HCT116 (cell line): ENCODE measurements at regions not wholly inside any gene's neighbourhood (a gene's known extent, or its start where the extent isn't known, plus 50 kb on each side); places are given as distances from the start of the nearest gene placed in this dataset.

Source experiments
- ATAC-seq: fragments of 200-7000 bp; cut with Tn5 transposase; 2 replicates; pipeline ENCODE4 v1.9.1; 2020; ENCODE audit warnings: mild to moderate bottlenecking, moderate library complexity
- BruUV-seq: library from RNA; stranded (reverse); fragments of 400-500 nt; replicated peaks from 2 replicates; lab custom pipeline; 2021; lab: Mats Ljungman, UMichigan
- CTCF ChIA-PET: fragments of 300-600 bp; sonication (Branson Sonifier 250); formaldehyde crosslinking; loops from one replicate; lab custom pipeline; 2021; ENCODE audit warnings: antibody characterized with exemption; lab: Charles Lee
- POLR2A ChIA-PET: fragments of 300-600, 350-600 bp; sonication (Branson Sonifier 250); formaldehyde crosslinking; loops from one replicate; lab custom pipeline; 2021; ENCODE audit warnings: antibody characterized with exemption; lab: Charles Lee
- RAD21 ChIA-PET, 2 experiments: fragments of 300-600 bp; sonication (Branson Sonifier 250); formaldehyde crosslinking; loops; one replicate each; lab custom pipeline; 2023; ENCODE audit warnings: low total read pairs in 2 of 2; ENCODE audit not compliant: uncharacterized antibody in 2 of 2, unreplicated experiment in 2 of 2, low non-redundant PET in 1 of 2; lab: Charles Lee
- DNase-seq: peaks from one replicate; pipeline ENCODE4 v3.0.0-alpha.2; 2010; ENCODE audit warnings: low read depth, low spot score
- H2AFZ ChIP-seq: fragments of 200-600 bp; shearing (Covaris generic), sonication (generic); 2 replicates; pipeline ENCODE4 v1.6.1; 2017; ENCODE audit warnings: low read depth, mixed run types, mixed read lengths, antibody characterized with exemption, low read length; ENCODE audit not compliant: poor library complexity, severe bottlenecking
- H3K27ac ChIP-seq: 2 replicates; pipeline ENCODE4 v1.5.1; 2012; ENCODE audit warnings: low read depth, low read length
- H3K27me3 ChIP-seq: fragments of 200-600 bp; sonication (generic); 2 replicates; pipeline ENCODE4 v1.6.1; 2016; ENCODE audit warnings: mixed run types, low read length, mixed read lengths; ENCODE audit not compliant: insufficient read depth
- H3K36me3 ChIP-seq, 2 experiments: fragments of 200-500 bp in 1 of 2; fragments of 200-600 bp in 1 of 2; sonication (Bioruptor generic) in 1 of 2; sonication (generic) in 1 of 2; 2 replicates each; pipeline versions ENCODE4 v1.5.1 to v1.6.1; 2014 to 2016; ENCODE audit warnings: low read length in 2 of 2, inconsistent platforms in 1 of 2, mixed read lengths in 1 of 2, mixed run types in 1 of 2; ENCODE audit not compliant: insufficient read depth in 2 of 2, control insufficient read depth in 1 of 2
- H3K4me1 ChIP-seq, 2 experiments: fragments of 200-600 bp in 1 of 2; sonication (generic) in 1 of 2; 2 replicates each; pipeline versions ENCODE4 v1.5.1 to v1.6.1; 2012 to 2017; ENCODE audit warnings: low read length in 2 of 2, inconsistent platforms in 1 of 2, mild to moderate bottlenecking in 1 of 2, mixed read lengths in 1 of 2, mixed run types in 1 of 2, moderate library complexity in 1 of 2; ENCODE audit not compliant: insufficient read depth in 2 of 2, control insufficient read depth in 1 of 2
- H3K4me2 ChIP-seq: fragments of 200-600 bp; sonication (generic); 2 replicates; pipeline ENCODE4 v1.6.1; 2017; ENCODE audit warnings: mixed run types, low read length, mixed read lengths
- H3K4me3 ChIP-seq, 2 experiments: fragments of 200-600 bp in 1 of 2; sonication (generic) in 1 of 2; replicated peaks in 1 of 2; 2 replicates each; pipeline ENCODE4 v1.5.1; 2011 to 2016; ENCODE audit warnings: low read length in 2 of 2, control low read depth in 1 of 2, low read depth in 1 of 2, mild to moderate bottlenecking in 1 of 2, mixed read lengths in 1 of 2, mixed run types in 1 of 2
- H3K79me2 ChIP-seq: fragments of 200-600 bp; sonication (generic); 2 replicates; pipeline ENCODE4 v1.6.1; 2017; ENCODE audit warnings: mild to moderate bottlenecking, mixed run types, low read length, moderate library complexity, mixed read lengths; ENCODE audit not compliant: insufficient read depth
- H3K9ac ChIP-seq: fragments of 200-600 bp; sonication (generic); 2 replicates; pipeline ENCODE4 v1.6.1; 2016; ENCODE audit warnings: low read length, mixed read lengths
- H3K9me2 ChIP-seq: fragments of 200-600 bp; sonication (generic), shearing (Covaris generic); 2 replicates; pipeline ENCODE4 v1.6.1; 2017; ENCODE audit warnings: mixed run types, mild to moderate bottlenecking, moderate library complexity; ENCODE audit not compliant: insufficient read depth
- H3K9me3 ChIP-seq, 2 experiments: fragments of 200-500 bp in 1 of 2; fragments of 200-600 bp in 1 of 2; sonication (Bioruptor generic) in 1 of 2; sonication (generic) in 1 of 2; 2 replicates each; pipeline ENCODE4 v1.6.1; 2014 to 2017; ENCODE audit warnings: low read length in 2 of 2, mixed read lengths in 2 of 2, inconsistent platforms in 1 of 2, low read depth in 1 of 2, mild to moderate bottlenecking in 1 of 2, mixed run types in 1 of 2, moderate library complexity in 1 of 2; ENCODE audit not compliant: control insufficient read depth in 1 of 2, insufficient read depth in 1 of 2
- H4K20me1 ChIP-seq: fragments of 200-600 bp; sonication (generic), shearing (Covaris generic); 2 replicates; pipeline ENCODE4 v1.6.1; 2017; ENCODE audit warnings: mixed run types, mild to moderate bottlenecking, moderate library complexity; ENCODE audit not compliant: insufficient read depth
- ATF3 ChIP-seq: IDR thresholded peaks from 2 replicates; pipeline ENCODE4 v1.6.1; 2012
- ELF1 ChIP-seq: IDR thresholded peaks from 2 replicates; pipeline ENCODE4 v1.6.1; 2012; ENCODE audit warnings: low read depth, borderline replicate concordance
- REST ChIP-seq: IDR thresholded peaks from 2 replicates; pipeline ENCODE4 v1.6.1; 2012; ENCODE audit warnings: low read depth
- YY1 ChIP-seq: IDR thresholded peaks from 2 replicates; pipeline ENCODE4 v1.6.1; 2011; ENCODE audit warnings: low read length, low read depth, moderate library complexity, mild to moderate bottlenecking; ENCODE audit not compliant: insufficient replicate concordance; ENCODE audit errors: extremely low read depth
- ZNF274 ChIP-seq: fragments of 200-500 bp; sonication (Bioruptor generic); IDR thresholded peaks from 2 replicates; pipeline ENCODE4 v1.6.1; 2014; ENCODE audit warnings: mild to moderate bottlenecking, low read depth, low read length, inconsistent platforms
- intact Hi-C: fragments of 100-400 bp; cut with micrococcal nuclease; formaldehyde crosslinking; loops from 2 replicates; pipeline ENCODE4 v1.10.0; 2022
- TF ChIP-seq, protein P1 (sequence below): IDR thresholded peaks from 2 replicates; pipeline ENCODE4 v1.6.1; 2011; ENCODE audit warnings: mild to moderate bottlenecking, low read length, moderate library complexity; ENCODE audit not compliant: insufficient replicate concordance; ENCODE audit errors: extremely low read depth

DNA sequence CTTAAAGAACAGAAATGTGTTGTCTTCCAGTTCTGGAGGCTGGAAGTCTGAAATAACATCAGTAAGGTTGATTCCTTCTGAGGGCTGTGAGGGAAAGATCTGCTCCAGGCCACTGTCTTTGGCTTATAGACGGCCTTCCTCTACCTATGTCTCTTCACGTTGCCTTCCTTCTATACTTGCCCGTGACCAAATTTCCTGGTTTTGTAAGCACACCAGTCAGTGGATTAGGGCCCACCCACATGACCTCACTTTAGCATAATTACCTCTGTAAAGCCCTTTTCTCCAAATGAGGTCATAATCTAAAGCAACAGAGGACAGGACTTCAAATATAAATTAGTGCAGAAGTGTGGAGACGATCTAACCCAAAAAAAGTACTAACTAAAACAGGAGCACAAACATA is 231.6 kb downstream of the NRIP1 start:
- Histone ChIP-seq H3K79me2 (no peaks in the 10 kb centered on the region), H3K36me3 (no peaks in the 10 kb centered on the region), H3K4me2 (no peak overlapping the region), H3K9me3 (no peaks in the 10 kb centered on the region; a peak in 1 of 4 replicates), H3K9me2 (no peaks in the 10 kb centered on the region), H3K27ac (no peak overlapping the region), H3K4me3 (no peak overlapping the region), H3K27me3 (no peaks in the 10 kb centered on the region), H4K20me1 (no peaks in the 10 kb centered on the region), H2AFZ (no peak overlapping the region), H3K9ac (no peak overlapping the region), H3K4me1 (no peaks in the 10 kb centered on the region)
- DNase-seq (no peak), ATAC-seq (no peak)
- TF ChIP-seq, protein P1, sequence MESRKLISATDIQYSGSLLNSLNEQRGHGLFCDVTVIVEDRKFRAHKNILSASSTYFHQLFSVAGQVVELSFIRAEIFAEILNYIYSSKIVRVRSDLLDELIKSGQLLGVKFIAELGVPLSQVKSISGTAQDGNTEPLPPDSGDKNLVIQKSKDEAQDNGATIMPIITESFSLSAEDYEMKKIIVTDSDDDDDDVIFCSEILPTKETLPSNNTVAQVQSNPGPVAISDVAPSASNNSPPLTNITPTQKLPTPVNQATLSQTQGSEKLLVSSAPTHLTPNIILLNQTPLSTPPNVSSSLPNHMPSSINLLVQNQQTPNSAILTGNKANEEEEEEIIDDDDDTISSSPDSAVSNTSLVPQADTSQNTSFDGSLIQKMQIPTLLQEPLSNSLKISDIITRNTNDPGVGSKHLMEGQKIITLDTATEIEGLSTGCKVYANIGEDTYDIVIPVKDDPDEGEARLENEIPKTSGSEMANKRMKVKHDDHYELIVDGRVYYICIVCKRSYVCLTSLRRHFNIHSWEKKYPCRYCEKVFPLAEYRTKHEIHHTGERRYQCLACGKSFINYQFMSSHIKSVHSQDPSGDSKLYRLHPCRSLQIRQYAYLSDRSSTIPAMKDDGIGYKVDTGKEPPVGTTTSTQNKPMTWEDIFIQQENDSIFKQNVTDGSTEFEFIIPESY = no peak
- TF ChIP-seq YY1 (no peak), ATF3 (no peak), REST (no peak), ZNF274 (no peak), ELF1 (no peak)
- CTCF ChIA-PET = no interaction called here
- POLR2A ChIA-PET = no interaction called here
- BruUV-seq = no TSS peak
- intact Hi-C loops = no loop called here
- RAD21 ChIA-PET = no interaction called here
